ENCODE measurements at regions not wholly inside any gene's neighbourhood (a gene's known extent, or its start where the extent isn't known, plus 50 kb on each side); places are given as distances from the start of the nearest gene placed in this dataset.

- peaks cover 0 to 2% (median 0%) of the 10 kb centered on the region in 3 donors for H3K27me3 Mint-ChIP-seq (ENCODE audit: low read depth in 3 of 3)
- Histone ChIP-seq H3K27ac (ENCODE audit: low read depth in 1 of 2, low read length in 2 of 2) (no peak overlapping the region), H3K27me3 (ENCODE audit: control insufficient read depth in 2 of 2, insufficient read depth in 2 of 2, low read length in 2 of 2) (no peaks in the 10 kb centered on the region), H3K4me1 (ENCODE audit: control insufficient read depth in 1 of 2, insufficient read depth in 2 of 2, low read length in 2 of 2) (no peaks in the 10 kb centered on the region), H3K36me3 (replicated peaks in 1 of 2; ENCODE audit: control insufficient read depth in 1 of 2, insufficient read depth in 2 of 2, low read length in 2 of 2) (no peaks in the 10 kb centered on the region), H3K9ac (ENCODE audit: insufficient read depth, low read length, poor library complexity, severe bottlenecking) (no peak overlapping the region), H4K20me1 (ENCODE audit: insufficient read depth, low read length) (no peaks in the 10 kb centered on the region), H3K79me2 (ENCODE audit: insufficient read depth, low read length) (no peaks in the 10 kb centered on the region), H3K4me2 (replicated peaks; ENCODE audit: extremely low read depth, low read length, poor library complexity, severe bottlenecking) (no peak overlapping the region), H3K9me3 (replicated peaks in 1 of 2; ENCODE audit: control insufficient read depth in 1 of 2, insufficient read depth in 1 of 2, low read length in 2 of 2) (peaks cover 0 to 8% of the 10 kb centered on the region in 2 donors), H2AFZ (ENCODE audit: insufficient read depth, low read depth, low read length, poor library complexity, severe bottlenecking) (no peak overlapping the region), H3K4me3 (replicated peaks in 1 of 3; ENCODE audit: low read depth in 2 of 3, low read length in 3 of 3) (no peak overlapping the region)
- no peak overlapping the region for H3K4me3 Mint-ChIP-seq
- no peaks in the 10 kb centered on the region for H3K36me3 Mint-ChIP-seq
- H3K9me3 Mint-ChIP-seq, result peaks cover 0 to 9% (median 4%) of the 10 kb centered on the region in 7 donors
- H3K4me1 Mint-ChIP-seq, result no peaks in the 10 kb centered on the region
- H3K27ac Mint-ChIP-seq, result no peak overlapping the region
- DNase-seq, result no peak
- WGBS (ENCODE audit: insufficient coverage), result 8% methylated on average over 3 of the region's 3 CpGs
- intact Hi-C loops (cut with micrococcal nuclease), result no loop called here
- no peak for TF ChIP-seq CTCF (IDR thresholded peaks at IDR 0.05)
Observed at GRCh38 chr4:33512397-33512796, 2731.9 kb downstream of the ARAP2 start.

- Histone ChIP-seq H3K4me1 (ENCODE audit: control insufficient read depth in 1 of 2, insufficient read depth in 2 of 2, low read length in 2 of 2) (no peaks in the 10 kb centered on the region), H2AFZ (ENCODE audit: insufficient read depth, low read depth, low read length, poor library complexity, severe bottlenecking) (no peak overlapping the region), H3K36me3 (replicated peaks in 1 of 2; ENCODE audit: control insufficient read depth in 1 of 2, insufficient read depth in 2 of 2, low read length in 2 of 2) (no peaks in the 10 kb centered on the region), H3K4me3 (replicated peaks in 1 of 3; ENCODE audit: low read depth in 2 of 3, low read length in 3 of 3) (no peak overlapping the region), H3K79me2 (ENCODE audit: insufficient read depth, low read length) (no peaks in the 10 kb centered on the region), H3K27me3 (ENCODE audit: control insufficient read depth in 2 of 2, insufficient read depth in 2 of 2, low read length in 2 of 2) (no peaks in the 10 kb centered on the region), H3K27ac (ENCODE audit: low read depth in 1 of 2, low read length in 2 of 2) (no peak overlapping the region), H3K9ac (ENCODE audit: insufficient read depth, low read length, poor library complexity, severe bottlenecking) (no peak overlapping the region), H4K20me1 (ENCODE audit: insufficient read depth, low read length) (no peaks in the 10 kb centered on the region), H3K4me2 (replicated peaks; ENCODE audit: extremely low read depth, low read length, poor library complexity, severe bottlenecking) (no peak overlapping the region), H3K9me3 (replicated peaks in 1 of 2; ENCODE audit: control insufficient read depth in 1 of 2, insufficient read depth in 1 of 2, low read length in 2 of 2) (peaks cover 0 to 8% of the 10 kb centered on the region in 2 donors)
- Mint-ChIP-seq H3K27me3 (ENCODE audit: low read depth in 3 of 3) (peaks cover 0 to 2% (median 0%) of the 10 kb centered on the region in 3 donors), H3K9me3 (peaks cover 0 to 6% (median 4%) of the 10 kb centered on the region in 7 donors), H3K27ac (no peak overlapping the region), H3K4me3 (no peak overlapping the region), H3K4me1 (no peaks in the 10 kb centered on the region), H3K36me3 (no peaks in the 10 kb centered on the region)
- no peak for DNase-seq
- no CpG with 5 or more reads among the region's 6 CpGs for WGBS (ENCODE audit: insufficient coverage)
- TF ChIP-seq CTCF (IDR thresholded peaks at IDR 0.05), result no peak
- intact Hi-C loops (cut with micrococcal nuclease), result no loop called here
Observed at GRCh38 chr4:33518856-33519255, 2725.5 kb downstream of the ARAP2 start.
